Smooth muscle cell of the brain vasculature (primary cell): ENCODE measurements at regions not wholly inside any gene's neighbourhood (a gene's known extent, or its start where the extent isn't known, plus 50 kb on each side); places are given as distances from the start of the nearest gene placed in this dataset.

Experiments used
- DNase-seq: peaks from one replicate; pipeline ENCODE4 v3.0.0-alpha.2; 2012; ENCODE audit warnings: low read depth, low spot score

DNA sequence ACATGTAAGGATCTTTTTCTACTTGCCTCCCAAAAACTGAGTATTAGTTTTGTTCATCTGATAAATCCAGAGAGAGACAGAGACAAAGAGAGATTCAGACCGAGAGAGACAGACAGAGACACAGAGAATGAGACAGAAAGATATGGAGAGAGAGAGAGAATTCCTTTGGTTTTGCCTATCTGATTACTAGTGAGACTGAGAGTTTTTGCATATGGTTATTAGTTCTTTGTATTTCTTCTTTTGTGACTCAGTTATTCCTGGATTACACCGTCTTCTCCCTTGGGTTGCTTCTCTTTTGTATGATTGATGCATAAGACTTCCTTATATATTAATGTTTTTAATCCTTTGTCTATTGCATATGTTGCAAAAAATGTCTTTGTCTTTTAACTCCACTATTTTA, 91.2 kb upstream of the SPATA31C2 start:
- DNase-seq, result no peak

DNA sequence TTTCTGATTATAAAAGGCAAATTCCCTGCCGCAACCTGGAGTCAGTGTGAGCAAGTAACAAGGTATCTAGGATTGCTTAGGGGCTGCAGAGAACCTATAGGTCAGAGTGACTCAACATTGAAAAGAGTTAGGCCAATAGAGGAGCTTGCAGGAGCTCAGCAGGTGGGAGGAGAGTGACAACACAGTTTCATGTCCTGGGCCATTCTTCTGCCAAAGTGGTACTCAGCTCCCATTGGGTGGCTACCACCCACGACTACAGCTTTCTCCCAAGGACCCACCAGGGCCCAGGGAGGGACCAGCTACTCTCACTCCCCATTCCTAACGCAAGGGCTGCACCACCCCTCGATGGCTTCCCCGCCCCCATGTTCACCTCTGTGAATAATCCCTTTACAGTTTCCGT, 86.7 kb upstream of the SPATA31C2 start:
- no peak for DNase-seq

DNA sequence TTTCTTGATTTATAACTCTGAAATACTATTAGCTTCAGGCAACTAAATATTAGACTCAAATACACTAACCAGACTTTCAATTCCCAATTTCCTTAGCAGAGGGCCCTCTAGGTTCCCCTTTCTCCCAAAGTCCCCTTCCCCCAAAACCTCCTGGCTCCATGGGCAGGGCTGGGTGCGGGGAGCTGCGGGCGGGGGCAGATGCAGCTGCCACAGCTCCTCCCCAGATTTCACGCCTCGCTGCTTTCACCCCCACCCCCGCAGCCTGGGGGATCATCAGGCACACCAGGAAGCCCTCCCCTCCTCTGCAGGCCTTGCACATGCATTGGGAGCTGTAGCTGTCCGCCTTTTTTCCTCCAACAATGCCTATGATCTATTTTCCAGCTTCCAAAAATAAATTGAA, 82.8 kb upstream of the SPATA31C2 start:
- no peak for DNase-seq

DNA sequence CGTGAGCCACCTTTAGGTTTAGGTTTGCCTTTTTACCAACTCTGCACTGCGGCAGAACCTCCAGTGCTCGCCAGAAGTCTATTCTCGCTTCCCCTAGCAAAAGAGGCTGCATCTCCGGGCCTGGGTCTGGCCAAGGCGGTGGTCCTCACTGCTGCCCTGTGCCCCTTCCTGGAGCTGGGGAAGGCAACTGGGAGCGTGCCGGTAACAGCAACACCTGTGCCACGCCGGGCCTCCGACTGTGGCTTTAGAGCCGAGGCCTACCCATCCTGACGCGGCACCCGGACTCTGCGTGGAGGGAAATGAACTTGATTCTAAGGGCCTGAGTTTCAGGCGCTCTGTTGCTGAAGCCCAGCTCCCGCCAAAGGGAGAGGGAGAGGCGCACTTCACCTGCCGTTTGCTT, 82.4 kb upstream of the SPATA31C2 start:
- no peak for DNase-seq

DNA sequence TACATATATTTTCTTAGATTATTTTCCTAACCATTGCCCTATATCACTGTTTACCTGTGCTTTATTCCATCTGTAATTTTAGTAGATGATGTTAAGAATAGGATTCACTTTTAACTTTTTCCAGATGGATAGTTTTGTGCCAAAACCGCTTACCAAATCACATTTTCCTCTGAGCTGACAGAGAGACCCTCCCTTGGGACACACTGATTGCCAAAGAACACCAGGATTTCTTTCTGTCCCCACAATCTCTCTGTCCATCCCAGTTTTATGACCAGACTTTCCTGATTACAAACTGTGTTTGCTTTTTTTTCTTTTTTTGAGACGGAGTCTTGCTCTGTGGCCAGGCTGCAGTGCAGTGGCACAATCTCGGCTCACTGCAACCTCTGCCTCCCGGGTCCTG, 81.3 kb upstream of the SPATA31C2 start:
- no peak for DNase-seq

DNA sequence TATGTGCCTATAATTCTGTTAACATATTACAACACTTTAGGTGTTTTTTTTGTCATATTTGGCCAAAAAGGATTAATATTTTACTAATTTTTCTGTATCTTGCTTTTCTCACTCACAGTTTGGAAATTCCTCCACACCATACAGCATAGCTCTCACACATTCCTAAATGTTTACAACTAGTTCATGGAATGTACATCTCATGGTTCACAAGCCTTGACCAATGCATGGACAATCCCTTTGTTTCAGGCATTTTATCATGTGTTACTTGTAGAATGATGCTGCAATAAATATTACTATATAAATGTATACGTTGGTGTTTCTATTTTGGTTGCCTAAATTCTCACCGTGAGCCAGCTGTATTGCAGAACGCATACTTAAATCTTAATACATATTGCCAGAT, 80.5 kb upstream of the SPATA31C2 start:
- no peak for DNase-seq

DNA sequence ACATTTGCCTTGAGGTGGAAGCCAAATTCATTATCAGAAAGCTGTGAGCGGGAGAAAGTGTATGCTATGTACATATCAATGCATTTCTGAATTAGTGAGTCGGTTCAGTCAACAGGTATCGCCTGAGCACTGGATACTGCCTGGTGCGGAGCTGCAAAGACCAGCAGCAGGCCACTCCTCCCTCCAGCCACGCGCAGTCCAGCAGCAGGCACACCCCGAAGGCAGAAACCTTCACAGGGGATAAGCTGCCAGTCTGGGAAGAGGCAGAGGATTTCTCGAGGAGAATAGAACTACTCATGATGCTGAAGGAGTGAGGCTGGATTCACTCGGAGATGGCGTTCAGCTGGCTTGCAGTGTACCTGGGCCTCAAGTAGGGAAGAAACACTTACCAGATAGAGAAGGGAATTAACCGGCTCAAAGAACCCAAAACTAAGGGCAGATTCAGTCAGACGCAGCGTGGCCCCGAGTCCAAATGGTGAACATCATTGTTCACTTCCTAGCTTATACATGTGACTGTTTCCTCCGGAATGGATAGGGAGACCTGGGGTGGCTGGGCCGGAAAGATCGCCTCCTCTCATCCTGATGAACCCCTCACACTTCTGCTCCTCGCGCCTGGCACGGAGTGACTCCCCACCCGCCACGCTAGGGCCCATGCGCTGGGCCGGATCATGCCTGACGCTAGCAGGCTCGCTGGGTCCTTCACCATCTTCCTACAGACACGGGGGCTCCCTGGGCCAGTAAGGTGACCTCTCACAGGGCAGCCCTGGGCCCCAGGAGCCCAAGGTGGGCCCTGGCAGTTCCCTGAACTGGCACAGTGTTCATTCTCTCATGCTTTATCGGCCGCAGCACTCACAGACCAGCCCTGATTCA, 78.1 kb upstream of the SPATA31C2 start:
- DNase-seq, result no peak

DNA sequence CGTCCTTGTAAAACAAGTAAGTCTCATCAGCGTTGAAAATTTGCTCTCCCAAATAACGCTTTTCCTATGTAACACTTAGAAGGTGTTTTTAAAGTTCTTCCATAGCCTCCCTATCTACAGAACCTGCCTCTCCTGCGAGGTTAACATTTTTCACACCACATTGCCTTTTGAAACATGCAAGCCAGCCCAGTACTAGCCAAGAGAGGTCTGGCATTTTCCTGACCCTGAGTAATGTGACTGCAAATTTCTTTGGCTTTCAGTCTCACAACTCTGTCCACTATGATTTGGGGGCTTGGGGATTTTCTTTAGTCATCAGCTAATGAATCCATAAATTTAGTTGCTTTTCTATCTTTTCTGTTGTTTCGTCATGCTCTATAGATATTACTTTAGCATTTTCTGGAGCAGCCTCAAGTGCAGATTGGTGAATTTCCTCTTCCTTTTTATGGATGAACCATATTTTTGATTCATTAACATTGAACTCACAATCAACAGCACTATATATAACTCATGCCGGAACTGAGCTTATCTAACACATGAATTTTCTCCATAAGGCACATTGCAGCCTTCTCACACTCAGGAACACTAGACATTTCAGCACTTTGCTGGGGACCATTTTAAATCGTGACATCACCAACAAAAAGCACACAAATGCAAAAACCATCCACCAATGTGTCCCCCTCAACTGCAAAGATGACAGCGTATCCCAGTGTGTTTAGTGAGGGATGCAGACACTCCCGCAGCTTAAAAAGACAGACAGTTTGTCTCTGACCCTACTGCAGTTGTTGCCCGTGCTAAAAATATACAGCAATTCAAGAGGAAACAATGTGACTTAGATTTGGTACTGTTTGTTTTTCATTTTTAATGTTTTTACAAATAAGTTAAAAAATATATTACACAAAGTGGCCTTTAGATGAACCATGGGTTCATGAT, 77.2 kb upstream of the SPATA31C2 start:
- DNase-seq, result no peak

DNA sequence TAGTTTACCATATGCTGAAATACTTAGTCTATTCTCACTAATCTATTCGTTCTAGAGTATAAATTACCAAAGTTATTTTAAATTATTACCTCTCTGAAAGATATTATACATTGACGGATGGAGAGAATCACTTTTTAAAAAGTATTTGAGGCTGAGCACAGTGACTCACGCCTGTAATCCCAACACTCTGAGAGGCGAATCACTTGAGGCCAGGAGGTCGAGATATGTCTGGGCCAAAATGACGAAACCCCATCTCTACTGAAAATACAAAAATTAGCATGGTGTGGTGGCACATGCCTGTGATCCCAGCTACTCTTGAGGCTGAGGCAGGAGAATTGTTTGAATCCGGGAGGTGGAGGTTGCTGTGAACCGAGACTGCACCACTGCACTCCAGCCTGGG, 64.0 kb upstream of the SPATA31C2 start:
- no peak for DNase-seq

DNA sequence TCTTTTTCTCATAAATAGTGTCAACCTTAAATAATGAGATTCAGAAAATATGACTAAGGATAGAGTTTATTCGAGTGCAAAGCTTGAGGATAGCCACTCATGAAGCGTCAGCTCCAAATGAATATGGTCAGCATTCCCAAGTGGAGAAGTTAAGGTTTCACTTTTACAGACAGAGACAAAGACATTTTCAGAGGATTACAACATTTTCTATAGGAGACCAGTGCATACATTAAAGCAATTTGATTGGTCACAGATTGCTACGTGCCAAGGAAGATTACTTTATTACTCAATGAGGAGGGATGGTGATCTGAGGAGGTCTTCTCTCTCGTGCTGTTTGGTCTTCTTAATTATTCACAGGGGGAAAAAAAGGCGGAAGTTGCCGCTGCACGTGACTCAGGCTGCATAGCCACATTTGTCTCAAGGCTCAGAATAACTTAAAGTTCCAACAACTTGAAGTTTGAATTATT, 60.1 kb upstream of the SPATA31C2 start:
- no peak for DNase-seq

DNA sequence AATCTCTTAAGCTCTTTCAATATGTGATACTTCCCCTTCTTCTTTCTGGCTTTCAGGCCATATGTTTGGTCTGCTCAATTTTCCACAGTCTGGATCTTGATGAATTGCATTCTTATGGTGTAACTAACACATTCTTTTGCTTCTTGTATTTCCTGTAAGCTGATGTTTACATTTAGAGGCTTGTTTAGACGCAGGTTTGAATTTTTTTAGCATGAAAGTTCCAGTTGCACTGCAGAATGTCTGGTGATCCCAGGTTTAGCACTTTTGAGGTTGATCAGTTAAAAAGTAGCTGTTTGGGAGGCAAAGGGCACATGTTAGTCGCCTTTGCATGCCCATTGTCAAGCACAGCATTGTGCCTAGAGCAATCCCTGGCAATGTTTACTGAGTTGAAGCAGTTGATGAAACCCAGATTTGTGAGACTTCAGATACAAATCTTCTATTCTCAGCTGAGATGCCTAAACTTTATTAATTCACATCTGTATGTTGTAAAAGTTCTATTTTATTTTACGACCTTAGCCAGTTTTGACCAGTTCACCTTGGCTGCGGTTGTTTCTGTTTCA, 59.6 kb upstream of the SPATA31C2 start:
- no peak for DNase-seq

DNA sequence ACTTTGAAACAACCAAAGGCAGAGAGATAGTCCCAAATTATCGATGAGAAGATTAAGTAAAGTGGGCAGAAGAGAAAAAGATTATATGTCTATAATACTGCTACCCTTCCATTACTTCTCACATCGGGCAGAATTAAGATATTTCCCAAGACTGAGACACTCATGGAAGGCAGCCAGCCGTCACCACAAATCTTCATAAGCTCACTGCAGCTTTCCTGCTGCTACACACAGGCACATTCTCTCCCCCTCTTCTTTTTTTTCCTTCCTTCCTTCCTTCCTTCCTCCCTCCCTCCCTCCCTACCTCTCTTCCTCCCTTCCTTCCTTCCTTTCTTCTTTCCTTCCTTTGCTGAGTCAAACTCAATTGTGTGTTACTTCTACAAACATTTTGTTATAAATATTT, 58.7 kb upstream of the SPATA31C2 start:
- no peak for DNase-seq

DNA sequence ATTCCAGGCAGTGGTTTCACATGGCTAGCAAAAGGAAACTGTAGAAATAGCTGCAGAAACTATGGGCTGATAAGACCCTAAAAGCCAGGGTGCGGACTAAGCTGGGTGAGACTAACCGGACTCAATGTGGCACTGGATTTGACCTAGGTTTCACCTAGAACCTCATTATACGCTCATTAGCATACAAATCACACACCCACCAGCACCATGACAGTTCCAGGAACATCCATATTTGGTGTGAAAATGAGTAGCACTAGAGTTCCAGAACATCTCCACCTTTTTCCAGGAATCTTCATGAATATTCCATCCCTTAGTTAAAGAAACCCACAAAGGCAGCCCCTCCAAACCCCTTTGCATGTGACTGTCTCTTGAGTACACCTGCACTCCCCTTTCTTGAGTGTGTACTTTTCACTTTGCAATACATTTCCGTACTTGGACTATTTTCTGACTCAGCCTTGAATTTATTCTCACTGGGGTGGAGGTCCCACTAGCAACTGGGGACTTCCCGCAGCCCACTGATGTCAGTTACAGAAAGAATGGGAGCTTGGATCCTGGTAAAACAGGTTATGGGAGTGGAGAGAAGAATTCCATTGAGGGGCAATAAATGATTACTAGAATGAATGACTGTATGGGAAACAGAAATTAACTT, 58.0 kb upstream of the SPATA31C2 start:
- no peak for DNase-seq

DNA sequence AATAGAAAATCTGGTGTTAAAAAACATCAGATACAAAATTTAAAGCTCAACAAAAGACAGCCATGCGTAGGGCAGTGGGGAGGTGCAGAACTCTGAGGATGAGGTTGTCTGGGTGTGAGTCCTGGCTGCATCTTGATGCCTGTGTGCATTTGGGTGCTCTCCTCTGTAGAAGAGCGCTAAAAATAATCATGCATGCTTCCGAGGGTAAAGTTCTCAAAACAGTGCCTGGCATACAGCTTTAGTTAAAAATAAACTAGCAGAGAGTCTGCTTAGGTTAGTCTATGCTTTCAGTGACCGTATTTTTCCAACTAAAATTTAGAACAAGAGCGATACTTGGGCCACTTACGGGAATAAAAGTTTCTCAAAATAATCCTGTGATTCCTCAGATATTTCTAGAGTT, 55.5 kb upstream of the SPATA31C2 start:
- DNase-seq, result no peak

DNA sequence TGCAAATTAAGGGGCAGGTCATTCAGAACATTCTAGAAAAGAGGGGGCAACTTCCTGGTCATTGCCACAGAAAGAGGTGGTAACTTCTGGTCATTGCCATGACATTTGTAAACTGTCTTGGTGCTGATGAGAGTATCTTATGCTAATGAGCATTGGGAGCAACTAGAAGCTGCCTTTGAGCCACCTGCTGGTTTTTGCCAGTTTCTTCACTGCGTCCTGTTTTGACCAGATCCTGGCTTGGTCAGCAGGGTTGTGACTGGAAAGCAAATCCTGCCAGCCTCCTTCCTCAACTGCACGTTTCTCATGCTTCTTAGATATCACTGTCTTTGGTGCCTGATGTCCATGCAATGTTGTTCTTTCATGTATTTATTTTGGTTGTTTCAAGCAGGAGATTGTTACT, 53.2 kb upstream of the SPATA31C2 start:
- no peak for DNase-seq

DNA sequence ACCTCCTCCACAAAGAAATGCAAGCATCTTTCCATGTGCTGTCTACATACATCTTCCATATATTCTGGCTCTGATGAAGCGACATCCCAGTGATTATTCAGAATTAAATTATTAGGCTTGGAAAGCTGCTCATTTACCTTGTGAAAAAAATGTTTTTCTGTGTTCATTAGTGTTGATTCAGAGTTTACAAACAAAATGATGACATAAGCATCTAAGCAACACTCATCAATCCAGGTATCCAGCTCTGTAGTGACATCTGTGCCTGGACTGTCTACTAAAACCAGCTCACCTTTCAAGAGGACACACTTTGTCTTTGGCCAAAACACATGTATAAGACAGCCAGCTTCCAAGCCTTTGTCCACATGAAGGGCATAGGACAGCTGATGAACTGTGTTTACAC, 51.1 kb upstream of the SPATA31C2 start:
- DNase-seq, result no peak
